HG03045 (cell line): ENCODE measurements at regions not wholly inside any gene's neighbourhood (a gene's known extent, or its start where the extent isn't known, plus 50 kb on each side); places are given as distances from the start of the nearest gene placed in this dataset.

Source experiments
- ATAC-seq: cut with Tn5 transposase; IDR thresholded peaks from one replicate; pipeline ENCODE4 v1.9.1; 2021; ENCODE audit warnings: mild to moderate bottlenecking, moderate library complexity; ENCODE audit not compliant: unreplicated experiment

- ATAC-seq, result no peak
Observed at GRCh38 chr7:114853189-114853588, 68.7 kb upstream of the MDFIC start.

- no peak for ATAC-seq
Observed at GRCh38 chr7:114854369-114854768, 67.5 kb upstream of the MDFIC start.

GRCh38 chr7:114856625-114857024 lies 65.3 kb upstream of the MDFIC start:
- ATAC-seq, result no peak

- no peak for ATAC-seq
Observed at GRCh38 chr7:114857605-114858004, 64.3 kb upstream of the MDFIC start.

GRCh38 chr7:114859477-114859876 lies 62.4 kb upstream of the MDFIC start:
- ATAC-seq, result no peak

- ATAC-seq, result no peak
Observed at GRCh38 chr7:114860206-114860605, 61.7 kb upstream of the MDFIC start.

- no peak for ATAC-seq
Observed at GRCh38 chr7:114862406-114862805, 59.5 kb upstream of the MDFIC start.

GRCh38 chr7:114864278-114864677 lies 57.6 kb upstream of the MDFIC start:
- ATAC-seq, result no peak

GRCh38 chr7:114865564-114865963 lies 56.3 kb upstream of the MDFIC start:
- peak; percentile 83 for ATAC-seq
